Dendritic cell treated with granulocyte-macrophage colony-stimulating factor and Interleukin-4, amounts not matched to agents 40 ng/mL and 50 ng/mL, for 4 days (primary cell): ENCODE measurements at regions not wholly inside any gene's neighbourhood (a gene's known extent, or its start where the extent isn't known, plus 50 kb on each side); places are given as distances from the start of the nearest gene placed in this dataset.

ENCODE experiments used
- H3K27ac Mint-ChIP-seq: one replicate; pipeline ENCODE4 v1.8.0; 2022; ENCODE audit warnings: mild to moderate bottlenecking, mixed read lengths
- H3K27me3 Mint-ChIP-seq: one replicate; pipeline ENCODE4 v1.8.0; 2022; ENCODE audit warnings: mild to moderate bottlenecking, mixed read lengths
- H3K36me3 Mint-ChIP-seq: one replicate; pipeline ENCODE4 v1.8.0; 2022; ENCODE audit warnings: low read depth, mixed read lengths
- H3K4me1 Mint-ChIP-seq: one replicate; pipeline ENCODE4 v1.8.0; 2022; ENCODE audit warnings: low read depth, mixed read lengths
- H3K4me3 Mint-ChIP-seq: one replicate; pipeline ENCODE4 v1.8.0; 2022; ENCODE audit warnings: mild to moderate bottlenecking, moderate library complexity, mixed read lengths
- H3K9me3 Mint-ChIP-seq: one replicate; pipeline ENCODE4 v1.8.0; 2022; ENCODE audit warnings: mixed read lengths
- intact Hi-C: fragments of 100-400 bp; cut with micrococcal nuclease; formaldehyde crosslinking; loops from one replicate; pipeline ENCODE4 v1.15.0; 2022

- intact Hi-C loops, result no loop called here
- H3K9me3 Mint-ChIP-seq, result no peaks in the 10 kb centered on the region
- no peak overlapping the region for H3K4me3 Mint-ChIP-seq
- no peaks in the 10 kb centered on the region for H3K27me3 Mint-ChIP-seq
- H3K4me1 Mint-ChIP-seq, result peaks cover 65% of the 10 kb centered on the region
- H3K27ac Mint-ChIP-seq, result peak overlapping the region; percentile 82
- H3K36me3 Mint-ChIP-seq, result no peaks in the 10 kb centered on the region
Observed at GRCh38 chr2:230657462-230657861, 55.2 kb upstream of the CAB39 start.

- peak overlapping the region; percentile 82 for H3K27ac Mint-ChIP-seq
- no peak overlapping the region for H3K4me3 Mint-ChIP-seq
- H3K27me3 Mint-ChIP-seq, result no peaks in the 10 kb centered on the region
- intact Hi-C loops, result no loop called here
- H3K4me1 Mint-ChIP-seq, result peaks cover 67% of the 10 kb centered on the region
- H3K36me3 Mint-ChIP-seq, result no peaks in the 10 kb centered on the region
- no peaks in the 10 kb centered on the region for H3K9me3 Mint-ChIP-seq
Observed at GRCh38 chr2:230657906-230658305, 54.7 kb upstream of the CAB39 start.

GRCh38 chr2:230658577-230658876, 54.1 kb upstream of the CAB39 start:
- Mint-ChIP-seq H3K4me1 (peaks cover 73% of the 10 kb centered on the region), H3K4me3 (no peak overlapping the region), H3K9me3 (no peaks in the 10 kb centered on the region), H3K27me3 (no peaks in the 10 kb centered on the region), H3K36me3 (no peaks in the 10 kb centered on the region), H3K27ac (peak overlapping the region; percentile 82)
- intact Hi-C loops, result no loop called here

GRCh38 chr2:230658877-230659652, 53.6 kb upstream of the CAB39 start:
- Mint-ChIP-seq H3K4me1 (peaks cover 79% of the 10 kb centered on the region), H3K4me3 (peak overlapping the region; percentile 0), H3K36me3 (no peaks in the 10 kb centered on the region), H3K27ac (peak overlapping the region; percentile 82), H3K27me3 (no peaks in the 10 kb centered on the region), H3K9me3 (no peaks in the 10 kb centered on the region)
- intact Hi-C loops, result no loop called here

GRCh38 chr2:230660294-230661060, 52.2 kb upstream of the CAB39 start:
- H3K36me3 Mint-ChIP-seq, result no peaks in the 10 kb centered on the region
- H3K27ac Mint-ChIP-seq, result peak overlapping the region; percentile 82
- H3K9me3 Mint-ChIP-seq, result no peaks in the 10 kb centered on the region
- H3K4me1 Mint-ChIP-seq, result peaks cover 93% of the 10 kb centered on the region
- intact Hi-C loops, result loop anchor here (1.0 kb wide), 1 partner anchor 52 kb away; the partner anchor contains the start of gene CAB39
- no peak overlapping the region for H3K4me3 Mint-ChIP-seq
- no peaks in the 10 kb centered on the region for H3K27me3 Mint-ChIP-seq

GRCh38 chr2:230661072-230661957, 51.3 kb upstream of the CAB39 start:
- no peak overlapping the region for H3K4me3 Mint-ChIP-seq
- peaks cover 91% of the 10 kb centered on the region for H3K4me1 Mint-ChIP-seq
- H3K27ac Mint-ChIP-seq, result peak overlapping the region; percentile 82
- H3K27me3 Mint-ChIP-seq, result no peaks in the 10 kb centered on the region
- no peaks in the 10 kb centered on the region for H3K36me3 Mint-ChIP-seq
- H3K9me3 Mint-ChIP-seq, result no peaks in the 10 kb centered on the region
- intact Hi-C loops, result no loop called here
